WERI-Rb-1 (cell line): ENCODE measurements at regions not wholly inside any gene's neighbourhood (a gene's known extent, or its start where the extent isn't known, plus 50 kb on each side); places are given as distances from the start of the nearest gene placed in this dataset.
"Not testable (repeated sequence)": the region's sequence is repeated elsewhere in the genome, so short reads cannot be mapped to it uniquely, and the experiment has no call there.

Experiments used
- DNase-seq: peaks from one replicate; pipeline ENCODE4 v3.0.0-alpha.2; 2020
- H3K27ac ChIP-seq: fragments of 250-450 bp; sonication (Bioruptor Pico); 2 replicates; pipeline ENCODE4 v1.5.1; 2020; ENCODE audit warnings: mild to moderate bottlenecking, moderate library complexity
- H3K27me3 ChIP-seq: fragments of 250-450 bp; sonication (Bioruptor Pico); 2 replicates; pipeline ENCODE4 v1.5.1; 2021; ENCODE audit warnings: mild to moderate bottlenecking, low read depth, moderate library complexity; ENCODE audit not compliant: insufficient read depth, severe bottlenecking
- H3K36me3 ChIP-seq: fragments of 250-450 bp; sonication (Bioruptor Pico); 2 replicates; pipeline ENCODE4 v1.5.1; 2020; ENCODE audit warnings: mild to moderate bottlenecking, moderate library complexity
- H3K4me3 ChIP-seq: 2 replicates; pipeline ENCODE4 v1.5.1; 2011; ENCODE audit warnings: low read depth, mild to moderate bottlenecking, control low read depth, low read length
- H3K9me3 ChIP-seq: fragments of 250-450 bp; sonication (Bioruptor Pico); 2 replicates; pipeline ENCODE4 v1.5.1; 2021; ENCODE audit warnings: mild to moderate bottlenecking, moderate library complexity; ENCODE audit not compliant: severe bottlenecking
- TF ChIP-seq, protein P1 (sequence below): IDR thresholded peaks from 2 replicates; pipeline ENCODE4 v1.5.1; 2011; ENCODE audit warnings: low read depth, mild to moderate bottlenecking, control low read depth, inconsistent platforms, low read length

DNA sequence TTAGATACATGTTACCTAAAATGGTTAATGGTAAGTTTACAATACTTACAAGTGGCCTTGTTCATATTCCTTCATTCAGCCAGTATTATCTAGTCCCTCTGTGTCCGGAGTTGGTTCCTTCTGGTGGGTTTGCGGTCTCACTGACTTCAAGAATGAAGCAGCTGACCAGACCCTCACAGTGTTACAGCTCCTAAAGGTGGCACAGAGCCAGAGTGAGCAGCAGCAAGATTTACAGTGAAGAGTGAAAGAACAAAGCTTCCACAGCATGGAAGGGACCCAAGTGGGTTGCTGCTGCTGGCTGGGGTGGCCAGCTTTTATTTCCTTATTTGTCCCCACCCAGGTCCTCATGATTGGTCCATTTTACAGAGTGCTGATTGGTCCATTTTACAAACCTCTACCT, 916.8 kb downstream of the MCTP2 start:
- Histone ChIP-seq H3K9me3 (no peaks in the 10 kb centered on the region), H3K4me3 (no peak overlapping the region), H3K27me3 (peaks cover 49% of the 10 kb centered on the region), H3K27ac (no peak overlapping the region), H3K36me3 (no peaks in the 10 kb centered on the region)
- DNase-seq: no peak
- TF ChIP-seq, protein P1, sequence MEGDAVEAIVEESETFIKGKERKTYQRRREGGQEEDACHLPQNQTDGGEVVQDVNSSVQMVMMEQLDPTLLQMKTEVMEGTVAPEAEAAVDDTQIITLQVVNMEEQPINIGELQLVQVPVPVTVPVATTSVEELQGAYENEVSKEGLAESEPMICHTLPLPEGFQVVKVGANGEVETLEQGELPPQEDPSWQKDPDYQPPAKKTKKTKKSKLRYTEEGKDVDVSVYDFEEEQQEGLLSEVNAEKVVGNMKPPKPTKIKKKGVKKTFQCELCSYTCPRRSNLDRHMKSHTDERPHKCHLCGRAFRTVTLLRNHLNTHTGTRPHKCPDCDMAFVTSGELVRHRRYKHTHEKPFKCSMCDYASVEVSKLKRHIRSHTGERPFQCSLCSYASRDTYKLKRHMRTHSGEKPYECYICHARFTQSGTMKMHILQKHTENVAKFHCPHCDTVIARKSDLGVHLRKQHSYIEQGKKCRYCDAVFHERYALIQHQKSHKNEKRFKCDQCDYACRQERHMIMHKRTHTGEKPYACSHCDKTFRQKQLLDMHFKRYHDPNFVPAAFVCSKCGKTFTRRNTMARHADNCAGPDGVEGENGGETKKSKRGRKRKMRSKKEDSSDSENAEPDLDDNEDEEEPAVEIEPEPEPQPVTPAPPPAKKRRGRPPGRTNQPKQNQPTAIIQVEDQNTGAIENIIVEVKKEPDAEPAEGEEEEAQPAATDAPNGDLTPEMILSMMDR: no peak

DNA sequence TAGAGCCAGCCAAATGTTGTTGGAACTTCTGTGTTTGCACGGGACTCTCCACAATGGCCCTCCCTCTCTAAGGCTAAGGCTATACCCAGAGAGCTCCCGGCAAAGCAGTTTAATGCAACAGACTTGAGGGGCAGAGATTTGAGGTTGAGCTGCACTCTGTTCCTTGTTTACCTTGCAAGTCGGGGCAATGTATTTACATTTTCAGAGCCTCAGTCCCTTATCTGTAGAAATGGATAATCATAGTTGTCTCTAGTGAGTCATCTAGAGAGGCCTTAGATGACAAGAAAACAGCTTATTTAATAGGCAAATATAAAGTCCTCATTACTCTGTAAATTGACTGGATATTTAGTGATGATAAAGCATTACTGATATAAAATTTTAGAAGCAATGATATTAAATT, 917.7 kb downstream of the MCTP2 start:
- Histone ChIP-seq H3K36me3 (no peaks in the 10 kb centered on the region), H3K27me3 (peaks cover 47% of the 10 kb centered on the region), H3K27ac (no peak overlapping the region), H3K9me3 (no peaks in the 10 kb centered on the region), H3K4me3 (no peak overlapping the region)
- no peak for DNase-seq
- TF ChIP-seq, protein P1: no peak

DNA sequence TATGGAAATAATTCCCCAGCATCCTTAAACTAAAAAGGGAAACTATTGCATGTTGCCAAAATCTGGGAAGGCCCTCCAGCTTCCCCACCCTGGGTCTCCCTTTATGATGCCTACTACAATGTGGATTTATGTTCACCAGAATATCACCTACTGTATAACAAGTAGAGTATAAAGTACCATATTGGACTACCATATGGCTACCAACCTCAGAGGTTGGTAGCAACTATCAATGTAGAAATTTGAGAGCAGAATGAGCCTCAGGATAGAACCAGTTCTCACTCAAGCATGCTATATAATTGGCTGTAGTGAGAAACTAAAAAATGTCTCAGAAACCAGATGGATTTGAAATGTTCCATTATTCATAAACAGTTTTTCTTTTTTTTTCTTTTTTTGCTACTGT, 918.4 kb downstream of the MCTP2 start:
- no peaks in the 10 kb centered on the region for H3K9me3 ChIP-seq
- TF ChIP-seq, protein P1: no peak
- no peak overlapping the region for H3K4me3 ChIP-seq
- no peaks in the 10 kb centered on the region for H3K36me3 ChIP-seq
- no peak overlapping the region for H3K27ac ChIP-seq
- peaks cover 45% of the 10 kb centered on the region for H3K27me3 ChIP-seq
- no peak for DNase-seq

DNA sequence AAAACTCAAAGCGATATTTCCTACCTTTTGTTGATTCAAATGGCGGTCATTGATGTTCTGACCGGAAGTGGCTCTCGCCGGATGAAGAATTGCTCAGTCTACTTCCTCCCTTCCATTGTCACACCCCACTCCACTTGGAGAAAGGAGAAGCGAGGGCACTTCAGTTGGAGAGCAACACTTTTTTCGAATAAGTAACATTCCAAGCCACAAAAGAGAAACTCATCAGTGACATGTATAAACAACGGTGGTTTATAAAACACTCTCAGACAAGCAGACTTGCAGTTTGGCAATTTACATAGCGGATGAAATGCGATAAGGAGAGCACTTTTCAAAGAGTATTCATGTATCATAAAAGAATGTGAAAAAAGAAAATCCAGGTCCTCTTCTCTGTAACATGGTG, 919.1 kb downstream of the MCTP2 start:
- H3K36me3 ChIP-seq: no peaks in the 10 kb centered on the region
- H3K9me3 ChIP-seq: no peaks in the 10 kb centered on the region
- H3K27me3 ChIP-seq: peaks cover 38% of the 10 kb centered on the region
- no peak overlapping the region for H3K27ac ChIP-seq
- DNase-seq: no peak
- H3K4me3 ChIP-seq: no peak overlapping the region
- TF ChIP-seq, protein P1: no peak

DNA sequence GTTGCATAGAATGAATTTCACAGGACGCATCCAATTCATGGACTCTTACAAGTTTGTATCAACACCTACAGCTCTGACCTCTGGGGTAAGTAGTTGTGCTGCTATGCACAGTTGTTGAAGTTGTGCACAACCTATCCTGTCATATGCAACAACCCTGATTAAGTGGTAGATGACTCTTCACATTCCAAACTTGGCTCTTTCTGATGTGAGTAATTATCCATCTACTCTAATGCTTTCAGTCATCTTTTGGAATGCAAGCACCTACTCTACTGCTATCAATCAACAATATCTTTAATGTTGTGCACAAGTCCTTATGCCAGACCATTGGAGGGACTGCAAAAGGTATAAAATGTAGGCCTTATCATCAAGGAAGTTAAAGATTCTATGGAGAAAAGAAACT, 921.4 kb downstream of the MCTP2 start:
- TF ChIP-seq, protein P1: no peak
- Histone ChIP-seq H3K4me3 (no peak overlapping the region), H3K9me3 (no peaks in the 10 kb centered on the region), H3K27me3 (peaks cover 16% of the 10 kb centered on the region), H3K36me3 (no peaks in the 10 kb centered on the region), H3K27ac (no peak overlapping the region)
- no peak for DNase-seq

DNA sequence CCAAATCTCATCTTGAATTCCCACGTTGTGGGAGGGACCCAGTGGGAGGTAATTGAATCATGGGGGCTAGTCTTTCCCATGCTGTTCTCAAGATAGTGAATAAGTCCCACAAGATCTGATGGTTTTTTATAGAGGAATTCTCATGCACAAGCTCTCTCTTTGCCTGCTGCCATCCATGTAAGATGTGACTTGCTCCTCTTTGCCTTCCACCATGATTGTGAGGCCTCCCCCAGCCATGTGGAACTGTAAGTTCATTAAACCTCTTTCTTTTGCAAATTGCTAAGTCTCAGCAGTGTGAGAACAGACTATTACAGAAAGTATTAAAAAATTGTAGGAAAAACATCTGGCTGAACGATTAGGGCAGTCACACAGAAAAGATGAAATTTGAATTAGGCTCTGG, 921.8 kb downstream of the MCTP2 start:
- H3K36me3 ChIP-seq, H3K9me3 ChIP-seq, H3K27ac ChIP-seq, DNase-seq, H3K4me3 ChIP-seq: not testable (repeated sequence)
- peaks cover 20% of the 10 kb centered on the region for H3K27me3 ChIP-seq

DNA sequence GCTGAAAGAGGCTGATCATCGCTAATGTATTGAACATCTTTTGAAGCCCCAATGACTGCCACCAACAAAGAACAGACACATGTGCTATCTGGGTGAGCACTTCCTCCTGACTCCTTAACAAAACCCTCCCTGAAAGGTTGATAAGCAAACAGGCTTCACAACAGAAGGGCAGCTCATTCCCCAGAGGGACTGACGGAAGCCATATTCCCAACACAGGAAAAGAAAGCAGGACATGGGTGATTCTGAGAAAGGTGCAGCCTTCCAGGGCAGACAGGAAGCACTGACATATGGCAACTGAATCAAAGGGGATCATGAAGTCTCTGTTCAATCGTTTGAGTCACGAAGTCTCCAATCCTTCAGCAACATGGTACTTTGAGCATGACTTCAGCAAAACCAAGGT, 929.0 kb downstream of the MCTP2 start:
- no peaks in the 10 kb centered on the region for H3K9me3 ChIP-seq
- no peak for DNase-seq
- H3K27ac ChIP-seq: no peak overlapping the region
- TF ChIP-seq, protein P1: no peak
- no peak overlapping the region for H3K4me3 ChIP-seq
- peaks cover 21% of the 10 kb centered on the region for H3K27me3 ChIP-seq
- H3K36me3 ChIP-seq: no peaks in the 10 kb centered on the region
